Endothelial cell of umbilical vein (primary cell): ENCODE measurements at regions not wholly inside any gene's neighbourhood (a gene's known extent, or its start where the extent isn't known, plus 50 kb on each side); places are given as distances from the start of the nearest gene placed in this dataset.
"Not testable (repeated sequence)": the region's sequence is repeated elsewhere in the genome, so short reads cannot be mapped to it uniquely, and the experiment has no call there.

Experiments used
- BruUV-seq: library from RNA; stranded (reverse); fragments of 400-500 nt; replicated peaks from 2 replicates; lab custom pipeline; 2021; lab: Mats Ljungman, UMichigan
- CTCF ChIA-PET: fragments of 300-600, 350-600 bp; sonication (Branson Sonifier 250); formaldehyde crosslinking; loops from one replicate; lab custom pipeline; 2021; ENCODE audit warnings: antibody characterized with exemption, inconsistent platforms; lab: Charles Lee
- POLR2A ChIA-PET: fragments of 300-600, 350-600 bp; sonication (Branson Sonifier 250); formaldehyde crosslinking; loops from one replicate; lab custom pipeline; 2021; ENCODE audit warnings: antibody characterized with exemption, inconsistent platforms; lab: Charles Lee
- DNase-seq: peaks from one replicate; pipeline ENCODE4 v3.0.0-alpha.2; 2011; ENCODE audit warnings: low read depth, low spot score
- FAIRE-seq: peaks from 2 replicates; lab custom pipeline; 2011; peaks lifted over from hg19 to GRCh38; lab: Jason Lieb, UNC
- H2AFZ ChIP-seq: 2 replicates; pipeline ENCODE4 v1.6.0; 2012; ENCODE audit warnings: low read depth, low read length, control low read depth, inconsistent platforms
- H3K27ac ChIP-seq: 2 replicates; pipeline ENCODE4 v1.5.1; 2011; ENCODE audit warnings: low read depth, mild to moderate bottlenecking, control low read depth, low read length, moderate library complexity; ENCODE audit not compliant: insufficient read depth
- H3K27me3 ChIP-seq, 2 experiments: 2 replicates each; pipeline versions ENCODE4 v1.6.0 to v1.6.1; 2011; ENCODE audit warnings: low read length in 2 of 2, mixed read lengths in 1 of 2; ENCODE audit not compliant: control insufficient read depth in 2 of 2, insufficient read depth in 2 of 2
- H3K36me3 ChIP-seq, 2 experiments: 2 replicates in 1 of 2; 3 replicates in 1 of 2; pipeline ENCODE4 v1.5.1; 2011; ENCODE audit warnings: low read length in 2 of 2, mild to moderate bottlenecking in 1 of 2, moderate library complexity in 1 of 2; ENCODE audit not compliant: control insufficient read depth in 2 of 2, insufficient read depth in 2 of 2; ENCODE audit errors: extremely low read depth in 1 of 2
- H3K4me1 ChIP-seq: 3 replicates; pipeline ENCODE4 v1.5.1; 2011; ENCODE audit warnings: mild to moderate bottlenecking, low read length; ENCODE audit not compliant: control insufficient read depth, insufficient read depth; ENCODE audit errors: extremely low read depth
- H3K4me2 ChIP-seq: 2 replicates; pipeline ENCODE4 v1.6.1; 2011; ENCODE audit warnings: low read length, control low read depth, mixed read lengths; ENCODE audit not compliant: insufficient read depth
- H3K4me3 ChIP-seq, 3 experiments: fragments of 200-600 bp in 1 of 3; sonication (generic), shearing (Covaris generic) in 1 of 3; replicated peaks in 1 of 3; 2 replicates each; pipeline ENCODE4 v1.5.1; 2011 to 2016; ENCODE audit warnings: control low read depth in 3 of 3, low read length in 3 of 3, mild to moderate bottlenecking in 2 of 3, inconsistent platforms in 1 of 3, low read depth in 1 of 3, moderate library complexity in 1 of 3; ENCODE audit not compliant: insufficient read depth in 1 of 3
- H3K79me2 ChIP-seq: 2 replicates; pipeline ENCODE4 v1.6.0; 2012; ENCODE audit warnings: low read length, inconsistent platforms; ENCODE audit not compliant: control insufficient read depth, insufficient read depth
- H3K9ac ChIP-seq: replicated peaks from 2 replicates; pipeline ENCODE3; 2011; ENCODE audit warnings: low read length, control low read depth; ENCODE audit not compliant: insufficient read depth; ENCODE audit errors: extremely low read depth
- H3K9me1 ChIP-seq: replicated peaks from 3 replicates; pipeline ENCODE4 v1.6.0; 2011; ENCODE audit warnings: mild to moderate bottlenecking, low read length; ENCODE audit not compliant: control insufficient read depth, insufficient read depth; ENCODE audit errors: extremely low read depth
- H3K9me3 ChIP-seq: replicated peaks from 2 replicates; pipeline ENCODE4 v1.5.1; 2012; ENCODE audit warnings: low read length, inconsistent platforms; ENCODE audit not compliant: control insufficient read depth, insufficient read depth
- H4K20me1 ChIP-seq: replicated peaks from 2 replicates; pipeline ENCODE3; 2011; ENCODE audit warnings: mild to moderate bottlenecking, low read length; ENCODE audit not compliant: control insufficient read depth, insufficient read depth; ENCODE audit errors: extremely low read depth
- EZH2 ChIP-seq: IDR thresholded peaks from 2 replicates; pipeline ENCODE4 v1.6.1; 2012; ENCODE audit warnings: borderline replicate concordance, low read depth, mild to moderate bottlenecking, moderate library complexity, low read length, inconsistent platforms; ENCODE audit not compliant: severe bottlenecking
- FOS ChIP-seq: IDR thresholded peaks from 2 replicates; pipeline ENCODE4 v1.6.1; 2011; ENCODE audit warnings: mild to moderate bottlenecking, low read length, moderate library complexity, borderline replicate concordance; ENCODE audit not compliant: insufficient read depth
- GATA2 ChIP-seq: IDR thresholded peaks from 2 replicates; pipeline ENCODE4 v1.7.0; 2011; ENCODE audit warnings: low read depth, mild to moderate bottlenecking, moderate library complexity, mixed read lengths, low read length; ENCODE audit not compliant: insufficient read length, insufficient read depth
- JUN ChIP-seq: IDR thresholded peaks from 2 replicates; pipeline ENCODE4 v1.6.1; 2011; ENCODE audit warnings: borderline replicate concordance, low read depth; ENCODE audit not compliant: insufficient read length, insufficient read depth
- MYC ChIP-seq: IDR thresholded peaks from one replicate; pipeline ENCODE4 v1.6.1; 2011; ENCODE audit warnings: mild to moderate bottlenecking, low read depth, low read length
- POLR2A ChIP-seq: IDR thresholded peaks from 2 replicates; pipeline ENCODE4 v1.6.1; 2012; ENCODE audit warnings: low read depth, mild to moderate bottlenecking, control low read depth, low read length
- POLR2AphosphoS5 ChIP-seq: IDR thresholded peaks from 2 replicates; pipeline ENCODE4 v1.6.1; 2012; ENCODE audit warnings: low read depth, mild to moderate bottlenecking, control low read depth, low read length, moderate library complexity; ENCODE audit not compliant: insufficient read depth
- dilution Hi-C: fragments of 300-500 bp; cut with MboI; formaldehyde crosslinking; loops from one replicate; pipeline ENCODE4 v1.15.0; 2019; ENCODE audit warnings: low sequenced_read_pairs; ENCODE audit not compliant: extremely low pct_ligation_motif_present
- intact Hi-C: fragments of 100-400 bp; cut with micrococcal nuclease; formaldehyde crosslinking; loops from one replicate; pipeline ENCODE4 v1.10.0; 2022
- TF ChIP-seq, protein P1 (sequence below): IDR thresholded peaks from 2 replicates; pipeline ENCODE4 v1.6.1; 2011; ENCODE audit not compliant: insufficient read depth, insufficient read length
- TF ChIP-seq, protein P2 (sequence below), 2 donors: IDR thresholded peaks; 1 replicate in 1 of 2; 2 replicates in 1 of 2; pipeline ENCODE4 v1.5.1; 2011; ENCODE audit warnings: low read length in 2 of 2, mild to moderate bottlenecking in 2 of 2, moderate library complexity in 2 of 2, control low read depth in 1 of 2, inconsistent platforms in 1 of 2, low read depth in 1 of 2; ENCODE audit not compliant: insufficient read depth in 1 of 2; ENCODE audit errors: extremely low read depth in 1 of 2

- Histone ChIP-seq H2AFZ (no peak overlapping the region), H3K36me3 (no peaks in the 10 kb centered on the region), H3K27ac (no peak overlapping the region), H4K20me1 (no peaks in the 10 kb centered on the region), H3K79me2 (no peaks in the 10 kb centered on the region), H3K9me3 (no peaks in the 10 kb centered on the region), H3K4me2 (no peak overlapping the region), H3K4me3 (no peak overlapping the region), H3K27me3 (no peaks in the 10 kb centered on the region), H3K4me1 (no peaks in the 10 kb centered on the region), H3K9me1 (no peaks in the 10 kb centered on the region), H3K9ac (no peak overlapping the region)
- FAIRE-seq (no peak), DNase-seq (no peak)
- CTCF ChIA-PET: no interaction called here
- dilution Hi-C loops (no loop called here), intact Hi-C loops (no loop called here)
- TF ChIP-seq POLR2AphosphoS5: no peak
- TF ChIP-seq, protein P1, sequence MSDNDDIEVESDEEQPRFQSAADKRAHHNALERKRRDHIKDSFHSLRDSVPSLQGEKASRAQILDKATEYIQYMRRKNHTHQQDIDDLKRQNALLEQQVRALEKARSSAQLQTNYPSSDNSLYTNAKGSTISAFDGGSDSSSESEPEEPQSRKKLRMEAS: no peak
- TF ChIP-seq, protein P2, sequence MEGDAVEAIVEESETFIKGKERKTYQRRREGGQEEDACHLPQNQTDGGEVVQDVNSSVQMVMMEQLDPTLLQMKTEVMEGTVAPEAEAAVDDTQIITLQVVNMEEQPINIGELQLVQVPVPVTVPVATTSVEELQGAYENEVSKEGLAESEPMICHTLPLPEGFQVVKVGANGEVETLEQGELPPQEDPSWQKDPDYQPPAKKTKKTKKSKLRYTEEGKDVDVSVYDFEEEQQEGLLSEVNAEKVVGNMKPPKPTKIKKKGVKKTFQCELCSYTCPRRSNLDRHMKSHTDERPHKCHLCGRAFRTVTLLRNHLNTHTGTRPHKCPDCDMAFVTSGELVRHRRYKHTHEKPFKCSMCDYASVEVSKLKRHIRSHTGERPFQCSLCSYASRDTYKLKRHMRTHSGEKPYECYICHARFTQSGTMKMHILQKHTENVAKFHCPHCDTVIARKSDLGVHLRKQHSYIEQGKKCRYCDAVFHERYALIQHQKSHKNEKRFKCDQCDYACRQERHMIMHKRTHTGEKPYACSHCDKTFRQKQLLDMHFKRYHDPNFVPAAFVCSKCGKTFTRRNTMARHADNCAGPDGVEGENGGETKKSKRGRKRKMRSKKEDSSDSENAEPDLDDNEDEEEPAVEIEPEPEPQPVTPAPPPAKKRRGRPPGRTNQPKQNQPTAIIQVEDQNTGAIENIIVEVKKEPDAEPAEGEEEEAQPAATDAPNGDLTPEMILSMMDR (IDR thresholded peaks at IDR 0.05; ENCODE audit: extremely low read depth in 1 of 2, insufficient read depth in 1 of 2, low read depth in 1 of 2, low read length in 2 of 2): no peak
- TF ChIP-seq JUN: no peak
- no peak for TF ChIP-seq POLR2A
- no peak for TF ChIP-seq MYC
- TF ChIP-seq GATA2: no peak
- no peak for TF ChIP-seq FOS
- TF ChIP-seq EZH2: no peak
- no TSS peak for BruUV-seq
- POLR2A ChIA-PET: no interaction called here
These were observed 756.0 kb downstream of the LUZP2 start for GRCh38 chr11:25252854-25253253.

- H3K36me3 ChIP-seq, H3K9me3 ChIP-seq, H2AFZ ChIP-seq, intact Hi-C loops, H3K4me2 ChIP-seq, BruUV-seq, H3K4me3 ChIP-seq, H3K27me3 ChIP-seq, H4K20me1 ChIP-seq, H3K27ac ChIP-seq, H3K4me1 ChIP-seq, dilution Hi-C loops, H3K79me2 ChIP-seq, POLR2A ChIA-PET, DNase-seq, H3K9ac ChIP-seq, H3K9me1 ChIP-seq, FAIRE-seq, CTCF ChIA-PET: not testable (repeated sequence)
These were observed 767.0 kb downstream of the LUZP2 start for GRCh38 chr11:25263861-25264260.
